HG02798 (cell line): ENCODE measurements at regions not wholly inside any gene's neighbourhood (a gene's known extent, or its start where the extent isn't known, plus 50 kb on each side); places are given as distances from the start of the nearest gene placed in this dataset.
"Not testable (repeated sequence)": the region's sequence is repeated elsewhere in the genome, so short reads cannot be mapped to it uniquely, and the experiment has no call there.

Experiments used
- ATAC-seq: cut with Tn5 transposase; IDR thresholded peaks from one replicate; pipeline ENCODE4 v1.9.1; 2021; ENCODE audit warnings: mild to moderate bottlenecking; ENCODE audit not compliant: unreplicated experiment, poor library complexity

DNA sequence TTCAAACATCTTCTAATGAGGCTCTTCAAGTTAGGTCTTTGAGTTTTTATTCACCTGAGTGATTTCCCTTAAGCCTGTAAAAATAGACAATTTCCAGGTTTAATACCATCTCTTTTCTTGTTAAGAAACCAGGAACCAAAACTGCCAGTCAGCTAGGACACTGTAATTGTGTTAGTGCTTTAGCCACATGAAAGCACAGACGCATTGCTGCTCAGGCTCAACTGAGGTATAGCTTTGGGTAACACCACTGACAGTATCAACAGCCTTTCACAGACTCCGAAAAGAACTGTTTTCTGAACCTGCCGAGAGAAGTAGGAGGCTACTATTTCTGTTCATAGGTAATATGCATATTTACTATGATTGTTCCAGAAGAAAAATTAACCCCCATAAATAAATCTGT, 768.7 kb downstream of the ETS1 start:
- no peak for ATAC-seq

- no peak for ATAC-seq
These were observed 770.4 kb downstream of the ETS1 start for GRCh38 chr11:127816962-127817361.

DNA sequence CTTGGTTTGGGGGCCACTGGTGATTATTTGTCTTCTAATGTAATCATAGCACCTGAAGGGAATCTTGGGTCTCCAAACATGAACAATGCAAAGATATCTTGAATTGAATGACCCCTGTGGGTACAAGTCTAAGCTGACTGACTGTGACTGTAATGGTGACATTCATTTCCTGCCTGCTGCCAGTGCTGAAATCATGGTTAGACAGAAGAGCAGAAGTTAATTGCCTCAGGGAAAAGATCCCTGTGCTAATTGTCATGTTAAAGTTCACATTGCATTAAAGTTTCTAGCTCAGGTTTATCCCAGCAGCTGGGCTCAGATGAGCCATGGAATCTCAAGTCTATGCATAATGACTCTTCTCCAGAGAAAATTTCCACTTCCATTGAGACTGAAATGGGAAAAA, 772.0 kb downstream of the ETS1 start:
- ATAC-seq: no peak

GRCh38 chr11:127806501-127806900, 780.9 kb downstream of the ETS1 start:
- no peak for ATAC-seq

GRCh38 chr11:127805771-127806170, 781.6 kb downstream of the ETS1 start:
- ATAC-seq: no peak

DNA sequence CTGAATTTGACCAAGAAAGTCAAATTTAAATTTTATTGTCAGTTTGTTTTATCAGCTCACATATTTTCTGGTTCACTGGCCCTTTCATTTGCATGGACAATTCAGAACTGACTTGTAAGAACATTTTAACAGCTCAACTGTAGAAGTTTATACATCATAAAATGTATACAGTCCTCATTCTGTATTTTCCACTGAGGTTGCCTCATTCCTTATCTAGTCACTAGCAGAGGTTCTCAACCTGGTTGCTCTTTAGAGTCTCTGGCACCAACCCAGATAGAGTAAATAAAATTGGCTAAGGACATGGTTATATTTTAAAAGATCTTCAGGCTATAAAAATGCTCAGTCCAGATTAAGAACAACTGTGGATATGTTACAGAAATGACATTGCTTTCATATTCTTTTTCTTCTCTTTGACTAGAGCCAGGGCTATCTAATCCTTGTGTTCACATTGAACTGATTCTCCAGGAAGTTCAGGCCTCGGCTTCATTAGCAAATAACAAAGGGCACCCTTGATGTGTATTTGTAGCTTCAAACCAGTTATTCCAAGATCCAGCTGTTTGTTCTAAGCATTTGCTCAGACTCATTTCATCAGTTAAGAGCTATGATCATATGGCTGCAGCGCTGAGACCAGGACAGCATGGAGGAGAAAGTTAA, 782.5 kb downstream of the ETS1 start:
- ATAC-seq: no peak

DNA sequence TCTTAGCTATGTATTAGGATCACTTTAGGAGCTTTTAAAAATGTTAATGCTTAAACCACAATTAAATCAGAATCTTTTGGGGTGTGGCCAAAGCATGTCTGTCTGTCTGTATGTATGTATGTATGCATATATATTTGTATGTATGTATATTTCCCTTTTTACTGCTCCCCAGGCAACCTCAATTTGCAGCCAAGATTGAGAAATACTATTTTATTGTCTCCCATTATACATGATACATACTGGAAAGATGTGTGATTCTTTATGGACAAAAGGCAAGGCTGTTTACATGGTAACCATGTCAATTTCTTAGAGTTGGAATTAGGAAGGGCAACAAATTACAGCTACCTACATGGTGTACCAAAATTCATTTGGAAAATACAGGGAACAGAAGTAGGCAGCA, 783.6 kb downstream of the ETS1 start:
- no peak for ATAC-seq

DNA sequence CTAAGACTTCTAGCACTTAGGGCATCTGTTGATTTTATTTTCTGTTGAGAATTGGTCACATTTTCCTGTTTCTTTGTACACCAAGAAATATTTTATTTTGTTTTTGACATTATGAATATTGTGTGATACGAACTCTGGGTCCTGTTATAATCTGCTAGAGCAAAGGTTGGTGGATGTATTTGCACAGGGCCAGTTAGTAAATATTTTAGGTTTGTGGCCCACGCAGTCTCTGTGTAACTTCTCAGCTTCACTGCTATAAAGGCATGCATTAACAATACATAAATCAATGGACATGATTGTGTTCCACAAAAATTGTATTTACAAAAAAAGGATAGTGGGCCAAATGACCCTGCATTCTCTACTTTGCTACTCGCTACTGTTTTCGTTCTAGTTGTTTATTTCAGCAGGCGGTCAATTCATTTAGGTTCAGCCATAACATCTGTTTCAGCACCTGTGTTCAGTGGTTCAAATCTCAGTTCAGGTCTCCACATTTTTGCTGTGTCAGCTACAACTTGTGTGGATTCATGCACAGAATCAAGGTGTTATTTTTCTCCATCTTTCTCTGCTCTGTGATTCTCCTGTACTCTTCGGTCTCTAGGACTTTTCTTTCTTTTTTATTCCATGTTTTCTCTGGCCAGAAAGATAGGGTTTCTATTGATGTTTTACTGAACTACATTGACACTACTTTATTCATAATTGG, 786.2 kb downstream of the ETS1 start:
- no peak for ATAC-seq

DNA sequence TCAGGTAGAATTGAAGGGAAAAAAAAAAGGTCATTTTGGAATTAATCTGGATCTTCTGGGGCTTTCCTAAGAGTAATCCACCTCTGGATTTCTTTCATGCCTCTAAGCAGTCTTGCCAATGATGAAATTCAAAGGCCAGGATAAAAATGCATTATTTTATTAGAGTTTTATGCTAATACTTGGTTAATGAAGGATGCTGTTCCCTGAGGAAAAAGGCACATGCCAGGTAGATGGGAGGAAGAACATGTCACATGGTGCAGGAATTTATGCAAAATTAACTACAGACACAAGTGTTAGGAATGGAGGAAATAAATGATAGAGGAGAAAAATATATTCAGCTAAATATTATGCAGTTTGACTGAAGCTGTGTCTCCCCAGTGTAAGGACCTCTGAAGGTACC, 792.0 kb downstream of the ETS1 start:
- no peak for ATAC-seq

DNA sequence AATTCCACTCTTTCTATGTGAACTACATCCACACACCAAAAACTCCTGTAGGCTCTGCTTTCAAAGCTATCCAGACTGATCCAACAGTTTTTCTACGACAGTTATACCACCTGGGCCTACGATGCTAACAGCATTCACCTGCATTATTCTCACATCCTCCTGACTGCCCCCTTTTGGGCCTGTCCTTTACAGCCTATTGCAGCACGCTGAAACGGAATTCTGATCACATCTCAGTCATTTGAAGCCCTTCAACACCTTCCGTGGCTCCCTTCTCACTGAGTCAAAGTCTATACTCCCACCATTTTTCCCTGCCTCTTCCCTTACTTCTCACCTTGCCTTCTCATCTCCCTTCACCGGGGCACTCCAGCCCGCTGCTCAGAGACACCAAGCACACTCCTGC, 791.3 kb upstream of the KIRREL3 start:
- ATAC-seq: no peak

DNA sequence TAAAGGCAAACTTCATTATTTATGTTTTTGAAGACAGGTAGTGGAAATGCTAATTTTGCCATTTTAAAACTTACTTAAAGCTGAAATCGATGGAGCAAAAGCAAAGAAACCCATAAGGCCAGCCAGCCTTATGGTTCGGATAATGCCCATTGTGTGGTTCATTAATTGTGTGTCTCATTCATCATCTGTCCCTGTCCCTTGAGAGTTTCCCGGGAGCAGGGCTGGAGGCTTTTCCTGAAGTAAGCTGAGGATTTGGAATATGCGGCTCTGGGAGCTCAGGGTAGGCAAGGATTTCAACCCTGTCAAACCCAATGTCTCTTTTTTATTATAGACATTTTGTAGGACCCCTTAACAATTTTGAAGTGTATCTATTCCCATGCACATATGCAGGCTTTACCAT, 790.0 kb upstream of the KIRREL3 start:
- ATAC-seq: no peak

- ATAC-seq: no peak
These were observed 789.4 kb upstream of the KIRREL3 start for GRCh38 chr11:127789927-127790326.

GRCh38 chr11:127772938-127773337, 772.4 kb upstream of the KIRREL3 start:
- not testable (repeated sequence) for ATAC-seq

DNA sequence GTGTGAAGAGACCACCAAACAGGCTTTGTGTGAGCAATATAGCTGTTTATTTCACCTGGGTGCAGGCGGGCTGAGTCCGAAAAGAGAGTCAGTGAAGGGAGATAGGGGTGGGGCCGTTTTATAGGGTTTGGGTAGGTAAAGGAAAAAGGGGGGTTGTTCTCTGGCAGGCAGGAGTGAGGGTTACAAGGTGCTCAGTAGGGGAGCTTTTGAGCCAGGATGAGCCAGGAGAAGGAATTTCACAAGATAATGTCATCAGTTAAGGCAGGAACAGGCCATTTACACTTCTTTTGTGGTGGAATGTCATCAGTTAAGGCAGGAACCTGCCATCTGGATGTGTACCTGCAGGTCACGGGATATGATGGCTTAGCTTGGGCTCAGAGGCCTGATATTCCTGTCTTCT, 768.4 kb upstream of the KIRREL3 start:
- not testable (repeated sequence) for ATAC-seq

- ATAC-seq: no peak
These were observed 766.2 kb upstream of the KIRREL3 start for GRCh38 chr11:127766734-127767133.

GRCh38 chr11:127738771-127739286, 738.3 kb upstream of the KIRREL3 start:
- no peak for ATAC-seq

GRCh38 chr11:127737499-127737898, 736.9 kb upstream of the KIRREL3 start:
- no peak for ATAC-seq

DNA sequence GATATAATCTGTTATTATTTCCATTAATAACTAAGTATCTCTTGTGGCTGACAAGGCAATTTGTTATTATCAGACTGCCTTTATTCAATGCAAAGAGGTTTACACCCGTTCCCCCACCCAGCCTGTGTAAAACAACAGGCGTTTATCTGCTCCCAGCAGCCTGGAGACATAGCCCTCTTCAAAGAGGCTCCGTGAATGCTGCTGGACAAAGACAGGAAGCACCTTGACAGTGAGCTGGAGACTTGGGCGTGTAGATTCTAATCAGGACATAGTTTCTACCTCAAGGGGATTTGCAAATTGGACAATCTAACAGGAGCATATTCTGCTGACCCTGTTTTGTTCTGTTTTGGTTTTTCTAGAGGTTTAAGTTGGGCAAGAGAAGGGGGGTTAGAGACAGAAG, 733.0 kb upstream of the KIRREL3 start:
- no peak for ATAC-seq

DNA sequence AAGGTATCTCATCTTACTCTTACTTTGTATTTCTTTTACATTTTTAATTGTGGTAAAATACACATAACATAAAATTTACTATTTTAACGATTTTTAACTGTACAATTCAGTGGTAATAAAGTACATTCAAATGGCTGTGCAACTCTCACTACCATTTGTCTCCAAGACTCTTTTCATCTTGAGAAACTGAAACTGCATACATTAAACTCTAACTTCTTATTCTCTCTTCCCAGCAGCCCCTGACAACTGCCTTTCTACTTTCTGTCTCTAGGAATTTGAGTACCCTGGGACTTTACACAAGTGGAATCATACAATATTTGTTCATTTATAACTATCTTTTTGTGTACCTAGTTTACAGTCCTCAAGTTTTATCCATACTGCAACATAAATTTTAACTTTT, 725.8 kb upstream of the KIRREL3 start:
- no peak for ATAC-seq

GRCh38 chr11:127723714-127724113, 723.1 kb upstream of the KIRREL3 start:
- no peak for ATAC-seq

GRCh38 chr11:127713226-127713625, 712.7 kb upstream of the KIRREL3 start:
- no peak for ATAC-seq

DNA sequence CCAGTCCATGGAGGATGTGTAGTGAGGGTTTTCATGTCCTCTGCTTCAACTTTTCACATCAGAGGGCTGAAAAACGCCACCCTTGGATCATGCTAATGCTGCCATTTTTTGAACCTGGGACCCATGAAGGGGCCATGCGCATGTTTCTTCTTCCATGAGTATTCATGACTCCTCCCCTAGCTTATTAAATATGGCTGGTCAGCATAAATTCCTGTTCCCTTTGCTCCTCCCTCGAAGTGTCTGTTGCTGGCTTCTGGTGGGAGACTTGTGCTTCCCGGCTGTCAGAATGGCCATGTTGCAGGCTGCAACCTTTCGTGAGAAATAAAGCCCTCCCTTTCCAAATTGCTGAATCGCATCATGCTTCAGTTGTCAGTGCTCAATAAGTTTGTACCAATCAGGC, 711.2 kb upstream of the KIRREL3 start:
- no peak for ATAC-seq
